ENCODE measurements at regions not wholly inside any gene's neighbourhood (a gene's known extent, or its start where the extent isn't known, plus 50 kb on each side); places are given as distances from the start of the nearest gene placed in this dataset.
"Not testable (repeated sequence)": the region's sequence is repeated elsewhere in the genome, so short reads cannot be mapped to it uniquely, and the experiment has no call there.

GRCh38 chr16:72596373-72596772 lies 424.4 kb upstream of the PMFBP1 start:
- DNase-seq (ENCODE audit: low read depth), result no peak

GRCh38 chr16:72590151-72590937 lies 418.4 kb upstream of the PMFBP1 start:
- DNase-seq (ENCODE audit: low read depth), result no peak

- no peak for DNase-seq (ENCODE audit: low read depth)
These were observed 416.6 kb upstream of the PMFBP1 start for GRCh38 chr16:72588551-72588950.

- not testable (repeated sequence) for DNase-seq (ENCODE audit: low read depth)
These were observed 406.1 kb upstream of the PMFBP1 start for GRCh38 chr16:72578061-72578460.

GRCh38 chr16:72576189-72576588 lies 404.2 kb upstream of the PMFBP1 start:
- DNase-seq (ENCODE audit: low read depth), result no peak

- no peak for DNase-seq (ENCODE audit: low read depth)
These were observed 397.7 kb upstream of the PMFBP1 start for GRCh38 chr16:72569677-72570076.

GRCh38 chr16:72568502-72568901 lies 396.5 kb upstream of the PMFBP1 start:
- no peak for DNase-seq (ENCODE audit: low read depth)

GRCh38 chr16:72566174-72566573 lies 394.2 kb upstream of the PMFBP1 start:
- DNase-seq (ENCODE audit: low read depth), result no peak

GRCh38 chr16:72565106-72565505 lies 393.2 kb upstream of the PMFBP1 start:
- DNase-seq (ENCODE audit: low read depth), result no peak

- no peak for DNase-seq (ENCODE audit: low read depth)
These were observed 388.7 kb upstream of the PMFBP1 start for GRCh38 chr16:72560617-72561016.

GRCh38 chr16:72558501-72558900 lies 386.5 kb upstream of the PMFBP1 start:
- no peak for DNase-seq (ENCODE audit: low read depth)

GRCh38 chr16:72554935-72555334 lies 383.0 kb upstream of the PMFBP1 start:
- DNase-seq (ENCODE audit: low read depth), result peak; percentile 50

- DNase-seq (ENCODE audit: low read depth), result no peak
These were observed 380.7 kb upstream of the PMFBP1 start for GRCh38 chr16:72552654-72553053.

GRCh38 chr16:72551649-72552048 lies 379.7 kb upstream of the PMFBP1 start:
- DNase-seq (ENCODE audit: low read depth), result no peak

GRCh38 chr16:72549878-72550277 lies 377.9 kb upstream of the PMFBP1 start:
- no peak for DNase-seq (ENCODE audit: low read depth)

GRCh38 chr16:72542102-72542501 lies 370.1 kb upstream of the PMFBP1 start:
- DNase-seq (ENCODE audit: low read depth), result no peak

- DNase-seq (ENCODE audit: low read depth), result no peak
These were observed 365.7 kb upstream of the PMFBP1 start for GRCh38 chr16:72537664-72538063.

GRCh38 chr16:72536723-72537435 lies 364.9 kb upstream of the PMFBP1 start:
- no peak for DNase-seq (ENCODE audit: low read depth)

- no peak for DNase-seq (ENCODE audit: low read depth)
These were observed 361.0 kb upstream of the PMFBP1 start for GRCh38 chr16:72532906-72533410.

- peak; percentile 51 for DNase-seq (ENCODE audit: low read depth)
These were observed 358.5 kb upstream of the PMFBP1 start for GRCh38 chr16:72530434-72530833.

- no peak for DNase-seq (ENCODE audit: low read depth)
These were observed 351.1 kb upstream of the PMFBP1 start for GRCh38 chr16:72523087-72523486.

GRCh38 chr16:72517154-72517553 lies 345.2 kb upstream of the PMFBP1 start:
- DNase-seq (ENCODE audit: low read depth), result no peak

- DNase-seq (ENCODE audit: low read depth), result no peak
These were observed 339.2 kb upstream of the PMFBP1 start for GRCh38 chr16:72511171-72511570.

Measured in renal cortical epithelial cell (primary cell).